H1 (cell line): ENCODE measurements at regions not wholly inside any gene's neighbourhood (a gene's known extent, or its start where the extent isn't known, plus 50 kb on each side); places are given as distances from the start of the nearest gene placed in this dataset.

Source experiments
- ATF3 ChIP-seq: IDR thresholded peaks from 2 replicates; pipeline ENCODE4 v1.6.1; 2011; ENCODE audit warnings: low read depth, mild to moderate bottlenecking, low read length; ENCODE audit not compliant: insufficient read depth
- CEBPB ChIP-seq: IDR thresholded peaks from 2 replicates; pipeline ENCODE4 v1.6.1; 2012; ENCODE audit warnings: low read depth, low read length
- CHD2 ChIP-seq: IDR thresholded peaks from 2 replicates; pipeline ENCODE4 v1.6.1; 2012; ENCODE audit warnings: low read length, improper control_type of control experiment
- CTCF ChIP-seq, 3 experiments: IDR thresholded peaks; 1 replicate in 2 of 3; 2 replicates in 1 of 3; pipeline versions ENCODE4 v1.5.1 to v1.6.1; 2011; ENCODE audit warnings: low read length in 3 of 3, mild to moderate bottlenecking in 3 of 3, inconsistent platforms in 2 of 3, low read depth in 1 of 3, moderate library complexity in 1 of 3; ENCODE audit not compliant: insufficient read depth in 1 of 3; ENCODE audit errors: control extremely low read depth in 1 of 3
- EP300 ChIP-seq, 2 experiments: IDR thresholded peaks; 1 replicate in 1 of 2; 2 replicates in 1 of 2; pipeline ENCODE4 v1.6.1; 2011 to 2012; ENCODE audit warnings: low read depth in 2 of 2, low read length in 2 of 2, mild to moderate bottlenecking in 2 of 2, borderline replicate concordance in 1 of 2, inconsistent platforms in 1 of 2, moderate library complexity in 1 of 2
- GABPA ChIP-seq: IDR thresholded peaks from 2 replicates; pipeline ENCODE4 v1.6.1; 2011; ENCODE audit warnings: mild to moderate bottlenecking, low read length, moderate library complexity, borderline replicate concordance; ENCODE audit not compliant: insufficient read depth
- MAX ChIP-seq: IDR thresholded peaks from 2 replicates; pipeline ENCODE4 v1.6.1; 2012; ENCODE audit warnings: inconsistent platforms
- POLR2A ChIP-seq, 2 experiments: IDR thresholded peaks; 1 replicate in 1 of 2; 2 replicates in 1 of 2; pipeline ENCODE4 v1.6.1; 2011; ENCODE audit warnings: low read depth in 2 of 2, low read length in 2 of 2, mild to moderate bottlenecking in 2 of 2; ENCODE audit errors: control extremely low read depth in 1 of 2
- POLR2AphosphoS5 ChIP-seq: IDR thresholded peaks from 2 replicates; pipeline ENCODE4 v1.6.1; 2011; ENCODE audit warnings: low read depth, low read length
- RNF2 ChIP-seq: fragments of 200-900, 300-1000 bp; sonication (generic); IDR thresholded peaks from 2 replicates; pipeline ENCODE4 v1.7.1; 2016; ENCODE audit warnings: borderline replicate concordance, low read depth, mild to moderate bottlenecking, antibody characterized with exemption, low read length; ENCODE audit not compliant: poor library complexity, severe bottlenecking; ENCODE audit errors: missing control alignments
- TAF1 ChIP-seq: IDR thresholded peaks from 2 replicates; pipeline ENCODE4 v1.6.1; 2011; ENCODE audit warnings: mild to moderate bottlenecking, low read depth, low read length
- TAF7 ChIP-seq: optimal IDR thresholded peaks from 2 replicates; pipeline ENCODE3; 2011; ENCODE audit warnings: low read depth, mild to moderate bottlenecking, inconsistent platforms, low read length, moderate library complexity, borderline replicate concordance
- TBP ChIP-seq: IDR thresholded peaks from 2 replicates; pipeline ENCODE4 v1.6.1; 2011; ENCODE audit warnings: low read depth, low read length, improper control_type of control experiment
- YY1 ChIP-seq: IDR thresholded peaks from 2 replicates; pipeline ENCODE4 v1.6.1; 2011; ENCODE audit warnings: low read depth, mild to moderate bottlenecking, low read length

- TF ChIP-seq POLR2AphosphoS5 = no peak
- no peak for TF ChIP-seq MAX
- TF ChIP-seq YY1 = no peak
- TF ChIP-seq ATF3 = no peak
- TF ChIP-seq TAF7 = no peak
- TF ChIP-seq TAF1 = no peak
- TF ChIP-seq CHD2 = no peak
- no peak for TF ChIP-seq EP300 (IDR thresholded peaks at IDR 0.05; ENCODE audit: borderline replicate concordance in 1 of 2, low read depth in 2 of 2, low read length in 2 of 2)
- TF ChIP-seq GABPA = no peak
- TF ChIP-seq RNF2 = no peak
- TF ChIP-seq CTCF (IDR thresholded peaks at IDR 0.05; ENCODE audit: control extremely low read depth in 1 of 3, insufficient read depth in 1 of 3, low read depth in 1 of 3, low read length in 3 of 3) = no peak
- TF ChIP-seq TBP = no peak
- TF ChIP-seq CEBPB = no peak
- no peak for TF ChIP-seq POLR2A (IDR thresholded peaks at IDR 0.05; ENCODE audit: control extremely low read depth in 1 of 2, low read depth in 2 of 2, low read length in 2 of 2)
Observed at GRCh38 chr2:217289907-217290280, 430.0 kb upstream of the TNP1 start.
